Tibial artery (tissue), 4 donors: ENCODE measurements at regions not wholly inside any gene's neighbourhood (a gene's known extent, or its start where the extent isn't known, plus 50 kb on each side); places are given as distances from the start of the nearest gene placed in this dataset.

Source experiments
- DNase-seq, 2 donors: peaks; one replicate each; pipeline ENCODE4 v3.0.0-alpha.2; 2019
- H3K27ac ChIP-seq, 2 donors: fragments of 200-600 bp; sonication (generic) in 1 of 2; 1 replicate in 1 of 2; 2 replicates in 1 of 2; pipeline ENCODE4 v1.5.1; 2018 to 2019; ENCODE audit warnings: mild to moderate bottlenecking in 1 of 2
- H3K27me3 ChIP-seq, 2 donors: fragments of 200-600 bp; sonication (generic) in 1 of 2; one replicate each; pipeline versions ENCODE4 v1.5.1 to v1.6.0; 2016 to 2019
- H3K36me3 ChIP-seq, 3 donors: fragments of 200-600 bp; sonication (generic) in 2 of 3; one replicate each; pipeline ENCODE4 v1.5.1; 2016 to 2019; ENCODE audit warnings: mild to moderate bottlenecking in 2 of 3
- H3K4me1 ChIP-seq, 4 donors: fragments of 200-600 bp; sonication (generic) in 2 of 4; 1 replicate in 3 of 4; 2 replicates in 1 of 4; pipeline ENCODE4 v1.5.1; 2016 to 2019
- H3K4me3 ChIP-seq, 2 donors: fragments of 200-600 bp; sonication (generic) in 1 of 2; 1 replicate in 1 of 2; 2 replicates in 1 of 2; pipeline ENCODE4 v1.5.1; 2018 to 2019; ENCODE audit warnings: mild to moderate bottlenecking in 2 of 2
- H3K9me3 ChIP-seq, 3 donors: fragments of 200-600 bp; sonication (generic) in 1 of 3; one replicate each; pipeline ENCODE4 v1.5.1; 2016 to 2019
- CTCF ChIP-seq, 2 experiments: fragments of 200-600 bp in 1 of 2; fragments of 450-650 bp in 1 of 2; IDR thresholded peaks; one replicate each; pipeline ENCODE4 v1.5.1; 2017 to 2019; ENCODE audit warnings: antibody characterized with exemption in 2 of 2, mild to moderate bottlenecking in 1 of 2, moderate library complexity in 1 of 2
- intact Hi-C: fragments of 100-400 bp; cut with DNase I; formaldehyde crosslinking; loops from one replicate; pipeline ENCODE4 v1.15.0; 2023; ENCODE audit warnings: low total_unique reads

- no peak overlapping the region for H3K27ac ChIP-seq
- no peaks in the 10 kb centered on the region for H3K9me3 ChIP-seq
- intact Hi-C loops = no loop called here
- TF ChIP-seq CTCF (IDR thresholded peaks at IDR 0.05) = no peak
- H3K4me3 ChIP-seq = no peak overlapping the region
- no peaks in the 10 kb centered on the region for H3K36me3 ChIP-seq
- no peaks in the 10 kb centered on the region for H3K4me1 ChIP-seq
- DNase-seq = no peak
- peaks cover 0 to 4% of the 10 kb centered on the region in 2 donors for H3K27me3 ChIP-seq
These were observed 584.0 kb downstream of the GLRX3 start for GRCh38 chr10:130720235-130720634.

- H3K36me3 ChIP-seq = no peaks in the 10 kb centered on the region
- no peaks in the 10 kb centered on the region for H3K9me3 ChIP-seq
- no peaks in the 10 kb centered on the region for H3K27me3 ChIP-seq
- intact Hi-C loops = no loop called here
- H3K4me3 ChIP-seq = no peak overlapping the region
- no peak overlapping the region for H3K27ac ChIP-seq
- H3K4me1 ChIP-seq = no peaks in the 10 kb centered on the region
- no peak for DNase-seq
- no peak for TF ChIP-seq CTCF (IDR thresholded peaks at IDR 0.05)
These were observed 585.8 kb downstream of the GLRX3 start for GRCh38 chr10:130721971-130722370.

- no peak overlapping the region for H3K4me3 ChIP-seq
- DNase-seq = no peak
- H3K9me3 ChIP-seq = no peaks in the 10 kb centered on the region
- intact Hi-C loops = no loop called here
- no peaks in the 10 kb centered on the region for H3K27me3 ChIP-seq
- no peaks in the 10 kb centered on the region for H3K4me1 ChIP-seq
- no peaks in the 10 kb centered on the region for H3K36me3 ChIP-seq
- no peak for TF ChIP-seq CTCF (IDR thresholded peaks at IDR 0.05)
- H3K27ac ChIP-seq = no peak overlapping the region
These were observed 587.5 kb downstream of the GLRX3 start for GRCh38 chr10:130723704-130724103.

- no peak for TF ChIP-seq CTCF (IDR thresholded peaks at IDR 0.05)
- intact Hi-C loops = no loop called here
- no peaks in the 10 kb centered on the region for H3K27me3 ChIP-seq
These were observed 586.0 kb downstream of the TCERG1L start for GRCh38 chr10:130725474-130725970.

GRCh38 chr10:130726996-130727725 lies 584.4 kb downstream of the TCERG1L start:
- no peaks in the 10 kb centered on the region for H3K9me3 ChIP-seq
- H3K36me3 ChIP-seq = no peaks in the 10 kb centered on the region
- DNase-seq = no peak
- intact Hi-C loops = no loop called here
- no peaks in the 10 kb centered on the region for H3K27me3 ChIP-seq
- no peaks in the 10 kb centered on the region for H3K4me1 ChIP-seq
- H3K4me3 ChIP-seq = no peak overlapping the region
- no peak overlapping the region for H3K27ac ChIP-seq
- no peak for TF ChIP-seq CTCF (IDR thresholded peaks at IDR 0.05)

More at GRCh38 chr10:130725474-130725970, 586.0 kb downstream of the TCERG1L start:
- Histone ChIP-seq H3K9me3 (no peaks in the 10 kb centered on the region), H3K27ac (no peak overlapping the region), H3K4me3 (no peak overlapping the region), H3K4me1 (no peaks in the 10 kb centered on the region), H3K36me3 (no peaks in the 10 kb centered on the region)
- DNase-seq = no peak
